Brain microvascular endothelial cell (primary cell): ENCODE measurements at regions not wholly inside any gene's neighbourhood (a gene's known extent, or its start where the extent isn't known, plus 50 kb on each side); places are given as distances from the start of the nearest gene placed in this dataset.

Experiments used
- DNase-seq: peaks from one replicate; pipeline ENCODE4 v3.0.0-alpha.2; 2020
- H3K27ac ChIP-seq: fragments of 250-450 bp; sonication (Bioruptor Pico); 2 replicates; pipeline ENCODE4 v1.5.1; 2020; ENCODE audit warnings: mild to moderate bottlenecking, moderate library complexity
- H3K27me3 ChIP-seq: fragments of 250-450 bp; sonication (Bioruptor Pico); replicated peaks from 2 replicates; pipeline ENCODE4 v1.5.1; 2020; ENCODE audit warnings: mild to moderate bottlenecking
- H3K36me3 ChIP-seq: fragments of 250-450 bp; sonication (Bioruptor Pico); replicated peaks from 2 replicates; pipeline ENCODE4 v1.5.1; 2020; ENCODE audit warnings: mild to moderate bottlenecking
- H3K4me3 ChIP-seq: 2 replicates; pipeline ENCODE4 v1.5.1; 2011; ENCODE audit warnings: low read depth, mild to moderate bottlenecking, control low read depth, low read length, moderate library complexity
- CTCF ChIP-seq: IDR thresholded peaks from 2 replicates; pipeline ENCODE4 v1.5.1; 2011; ENCODE audit warnings: low read depth, mild to moderate bottlenecking, moderate library complexity, low read length, control low read depth, inconsistent platforms; ENCODE audit errors: missing control alignments
- in situ Hi-C: cut with HindIII; loops from 2 replicates; pipeline ENCODE4 v1.10.0; 2017; ENCODE audit warnings: low sequenced_read_pairs, low pct_ligation_motif_present

GRCh38 chr1:187326557-187326956 is 497.8 kb downstream of the PLA2G4A start:
- DNase-seq: no peak
- Histone ChIP-seq H3K36me3 (no peaks in the 10 kb centered on the region), H3K27me3 (no peaks in the 10 kb centered on the region), H3K27ac (no peak overlapping the region), H3K4me3 (no peak overlapping the region)
- in situ Hi-C loops: no loop called here
- no peak for TF ChIP-seq CTCF

- DNase-seq: no peak
- H3K27me3 ChIP-seq: no peaks in the 10 kb centered on the region
- no peak overlapping the region for H3K27ac ChIP-seq
- no peak overlapping the region for H3K4me3 ChIP-seq
- TF ChIP-seq CTCF: no peak
- no peaks in the 10 kb centered on the region for H3K36me3 ChIP-seq
- in situ Hi-C loops: no loop called here
Measured at GRCh38 chr1:187336441-187337168, 507.9 kb downstream of the PLA2G4A start.

- no peak for TF ChIP-seq CTCF
- in situ Hi-C loops: no loop called here
- H3K27me3 ChIP-seq: no peaks in the 10 kb centered on the region
- DNase-seq: no peak
- H3K36me3 ChIP-seq: no peaks in the 10 kb centered on the region
- H3K27ac ChIP-seq: no peak overlapping the region
- H3K4me3 ChIP-seq: no peak overlapping the region
Measured at GRCh38 chr1:187338762-187339412, 510.1 kb downstream of the PLA2G4A start.

- no peaks in the 10 kb centered on the region for H3K27me3 ChIP-seq
- no peak for TF ChIP-seq CTCF
- DNase-seq: no peak
- no peak overlapping the region for H3K27ac ChIP-seq
- H3K4me3 ChIP-seq: no peak overlapping the region
- no peaks in the 10 kb centered on the region for H3K36me3 ChIP-seq
- in situ Hi-C loops: no loop called here
Measured at GRCh38 chr1:187342495-187342894, 513.7 kb downstream of the PLA2G4A start.

GRCh38 chr1:187374082-187374481 is 545.3 kb downstream of the PLA2G4A start:
- Histone ChIP-seq H3K27ac (no peak overlapping the region), H3K4me3 (no peak overlapping the region), H3K36me3 (no peaks in the 10 kb centered on the region), H3K27me3 (no peaks in the 10 kb centered on the region)
- in situ Hi-C loops: no loop called here
- TF ChIP-seq CTCF: no peak
- DNase-seq: no peak
